ENCODE measurements at regions not wholly inside any gene's neighbourhood (a gene's known extent, or its start where the extent isn't known, plus 50 kb on each side); places are given as distances from the start of the nearest gene placed in this dataset.

DNA sequence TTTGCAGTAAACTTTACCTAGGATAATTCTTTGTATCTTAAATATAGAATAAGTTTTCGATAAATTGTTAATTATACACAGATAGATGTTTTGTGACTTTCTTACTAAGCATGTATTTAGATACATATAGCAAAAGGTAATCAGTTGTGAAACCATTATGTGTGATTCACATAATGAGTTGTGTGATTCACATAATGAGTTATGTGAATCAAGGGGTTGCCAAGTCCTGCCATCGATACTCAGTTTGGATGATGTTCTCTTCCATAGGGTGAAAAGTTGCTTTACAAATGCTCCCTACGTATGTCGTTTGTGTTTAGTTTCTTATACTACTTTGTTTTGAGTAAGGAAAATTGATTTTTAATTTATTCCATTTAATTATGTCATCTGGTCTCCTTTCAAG is 682.1 kb downstream of the MECOM start:
- no peak for TF ChIP-seq POLR2AphosphoS5 (IDR thresholded peaks at IDR 0.05; ENCODE audit: borderline replicate concordance, low read depth, low read length)
- no peak for TF ChIP-seq EZH2 (IDR thresholded peaks at IDR 0.05)
